DND-41 (cell line): ENCODE measurements at regions not wholly inside any gene's neighbourhood (a gene's known extent, or its start where the extent isn't known, plus 50 kb on each side); places are given as distances from the start of the nearest gene placed in this dataset.

Source experiments
- ATAC-seq: fragments of 200-7000 bp; cut with Tn5 transposase; 3 replicates; pipeline ENCODE4 v1.9.1; 2021; ENCODE audit warnings: low read depth; ENCODE audit not compliant: insufficient read depth
- DNase-seq: peaks from one replicate; pipeline ENCODE4 v3.0.0-alpha.2; 2020
- H2AFZ ChIP-seq: 2 replicates; pipeline ENCODE4 v1.6.0; 2012; ENCODE audit warnings: low read depth, low read length
- H3K27ac ChIP-seq: 2 replicates; pipeline ENCODE4 v1.5.1; 2012; ENCODE audit warnings: low read length, inconsistent platforms
- H3K27me3 ChIP-seq: fragments of 200-600 bp; sonication (generic); 2 replicates; pipeline ENCODE4 v1.6.0; 2012; ENCODE audit warnings: low read length, mild to moderate bottlenecking, inconsistent platforms; ENCODE audit not compliant: insufficient read depth, poor library complexity
- H3K36me3 ChIP-seq: 2 replicates; pipeline ENCODE4 v1.5.1; 2012; ENCODE audit warnings: low read length, inconsistent platforms; ENCODE audit not compliant: insufficient read depth
- H3K4me1 ChIP-seq: 2 replicates; pipeline ENCODE4 v1.5.1; 2012; ENCODE audit warnings: mild to moderate bottlenecking, low read length; ENCODE audit not compliant: insufficient read depth
- H3K4me2 ChIP-seq: 2 replicates; pipeline ENCODE4 v1.6.0; 2012; ENCODE audit warnings: mild to moderate bottlenecking, moderate library complexity, low read length, inconsistent platforms; ENCODE audit not compliant: insufficient read depth
- H3K4me3 ChIP-seq, 2 experiments: fragments of 200-600 bp in 1 of 2; shearing (Covaris generic) in 1 of 2; 2 replicates each; pipeline ENCODE4 v1.5.1; 2012 to 2016; ENCODE audit warnings: inconsistent platforms in 2 of 2, low read length in 2 of 2, mild to moderate bottlenecking in 2 of 2, low read depth in 1 of 2, moderate library complexity in 1 of 2
- H3K79me2 ChIP-seq: 2 replicates; pipeline ENCODE4 v1.6.0; 2012; ENCODE audit warnings: low read length, inconsistent platforms; ENCODE audit not compliant: insufficient read depth
- H3K9ac ChIP-seq: 2 replicates; pipeline ENCODE4 v1.6.0; 2012; ENCODE audit warnings: low read depth, mild to moderate bottlenecking, inconsistent platforms, low read length, moderate library complexity
- H3K9me3 ChIP-seq: 2 replicates; pipeline ENCODE4 v1.5.1; 2012; ENCODE audit warnings: low read length, moderate library complexity, mild to moderate bottlenecking, inconsistent platforms; ENCODE audit not compliant: insufficient read depth, severe bottlenecking
- H4K20me1 ChIP-seq: 2 replicates; pipeline ENCODE4 v1.6.0; 2012; ENCODE audit warnings: low read length; ENCODE audit not compliant: insufficient read depth
- CTCF ChIP-seq: IDR thresholded peaks from 2 replicates; pipeline ENCODE4 v1.5.1; 2012; ENCODE audit warnings: borderline replicate concordance, low read length, moderate library complexity, mild to moderate bottlenecking; ENCODE audit not compliant: poor library complexity, severe bottlenecking; ENCODE audit errors: extremely low read depth
- EZH2 ChIP-seq: IDR thresholded peaks from 3 replicates; pipeline ENCODE4 v1.6.1; 2012; ENCODE audit warnings: borderline replicate concordance, low read depth, mild to moderate bottlenecking, moderate library complexity, low read length, inconsistent platforms; ENCODE audit not compliant: severe bottlenecking

DNA sequence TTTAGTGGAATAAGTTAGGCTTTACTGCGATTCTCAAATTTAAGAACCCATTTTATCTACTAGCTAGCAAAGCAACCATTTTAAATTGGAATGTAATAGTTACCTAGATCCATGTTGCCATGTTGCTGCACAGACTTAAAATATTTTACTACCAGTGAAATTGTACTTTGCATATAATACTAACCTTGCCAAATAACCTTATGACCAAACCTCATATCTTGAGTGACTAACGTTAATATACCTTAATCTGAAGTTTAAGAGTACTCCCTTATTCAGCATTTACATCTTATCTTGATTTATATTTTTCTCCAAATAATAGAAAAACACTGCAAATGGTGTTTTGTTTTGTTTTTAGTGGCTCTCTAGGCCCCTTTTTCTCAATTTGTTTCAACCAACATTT is 50.3 kb upstream of the NAB1 start:
- H3K9ac ChIP-seq = no peak overlapping the region

DNA sequence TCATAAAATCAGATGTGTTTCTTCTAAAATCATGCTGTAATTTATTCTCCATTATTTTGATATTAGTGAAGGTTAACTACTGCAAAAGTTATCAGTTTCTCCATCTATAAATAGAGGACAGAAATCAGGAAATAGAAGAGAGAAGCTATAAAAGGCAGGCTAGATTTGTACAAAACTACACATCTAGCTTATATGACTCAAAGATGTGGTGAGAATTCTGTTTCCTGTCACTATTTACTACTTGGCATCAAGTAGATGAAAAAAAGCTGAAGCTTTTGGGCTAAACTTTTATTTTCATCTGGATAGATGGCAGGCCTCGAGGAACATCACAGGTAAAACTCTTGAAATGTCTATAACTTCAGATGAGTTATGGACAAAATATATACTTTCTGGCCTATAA is 49.8 kb upstream of the NAB1 start:
- Histone ChIP-seq H3K27me3 (no peaks in the 10 kb centered on the region), H4K20me1 (no peaks in the 10 kb centered on the region), H3K4me1 (peaks cover 6% of the 10 kb centered on the region; the same call in 1 of the 2 replicates), H3K4me3 (no peak overlapping the region), H2AFZ (no peak overlapping the region), H3K27ac (no peak overlapping the region), H3K9me3 (no peaks in the 10 kb centered on the region), H3K36me3 (no peaks in the 10 kb centered on the region), H3K9ac (no peak overlapping the region), H3K4me2 (no peak overlapping the region), H3K79me2 (no peaks in the 10 kb centered on the region)
- ATAC-seq = peak; percentile 53; the same call in 1 of the 3 replicates
- TF ChIP-seq CTCF (no peak), EZH2 (no peak)
- no peak for DNase-seq

More for the DNA sequence above, 50.3 kb upstream of the NAB1 start:
- no peaks in the 10 kb centered on the region for H4K20me1 ChIP-seq
- H3K4me2 ChIP-seq = no peak overlapping the region
- H3K4me3 ChIP-seq = no peak overlapping the region
- H3K4me1 ChIP-seq = peaks cover 6% of the 10 kb centered on the region; the same call in 1 of the 2 replicates
- ATAC-seq = no peak
- H3K9me3 ChIP-seq = no peaks in the 10 kb centered on the region
- no peaks in the 10 kb centered on the region for H3K79me2 ChIP-seq
- no peak for DNase-seq
- no peaks in the 10 kb centered on the region for H3K27me3 ChIP-seq
- H3K36me3 ChIP-seq = no peaks in the 10 kb centered on the region
- H2AFZ ChIP-seq = no peak overlapping the region
- no peak overlapping the region for H3K27ac ChIP-seq
- TF ChIP-seq CTCF = no peak
- no peak for TF ChIP-seq EZH2
